Esophagus mucosa (tissue), 1 donor: ENCODE measurements at regions not wholly inside any gene's neighbourhood (a gene's known extent, or its start where the extent isn't known, plus 50 kb on each side); places are given as distances from the start of the nearest gene placed in this dataset.

ENCODE experiments used
- ATAC-seq: fragments of 200-7000 bp; cut with Tn5 transposase; one replicate; pipeline ENCODE4 v1.9.1; 2020
- donor health status: DM: yes; HTN: yes; CAD: no.

DNA sequence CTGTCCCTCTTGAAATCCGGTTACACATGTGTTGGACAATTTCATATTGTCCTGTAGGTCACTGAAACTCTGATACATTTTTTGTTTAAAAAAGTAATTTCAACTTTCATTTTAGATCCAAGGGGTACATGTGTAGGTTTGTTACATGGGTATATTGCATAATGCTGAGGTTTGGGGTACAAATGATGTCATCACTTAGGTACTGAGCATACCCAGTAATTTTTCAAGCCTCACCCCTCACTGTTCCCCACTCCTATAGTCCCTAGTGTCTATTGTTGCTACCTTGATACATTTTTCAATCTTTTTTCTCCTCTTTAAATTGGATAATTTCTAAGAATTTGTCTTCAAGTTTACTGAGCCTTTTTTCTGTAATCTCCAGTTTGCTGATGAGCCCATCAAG is 483.0 kb downstream of the DHX35 start:
- ATAC-seq = no peak

DNA sequence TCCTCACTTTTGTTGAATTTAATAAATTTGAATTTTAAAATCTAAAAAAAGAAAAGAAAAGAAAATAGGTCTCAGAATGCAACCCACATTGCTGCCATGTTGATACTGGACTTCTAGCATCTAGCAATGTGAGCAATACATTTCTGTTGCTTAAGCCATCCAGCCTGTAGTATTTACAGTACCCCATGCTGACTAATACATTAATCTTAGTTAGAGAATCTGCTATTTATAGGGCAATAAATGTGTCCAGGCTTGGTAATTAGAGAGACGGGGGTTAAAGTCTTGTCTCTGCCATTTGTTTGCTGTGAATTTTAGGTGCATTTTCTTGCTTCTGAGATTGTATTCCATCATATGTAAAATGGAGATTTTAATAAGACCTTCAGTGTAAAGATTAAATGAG is 471.3 kb downstream of the DHX35 start:
- no peak for ATAC-seq

DNA sequence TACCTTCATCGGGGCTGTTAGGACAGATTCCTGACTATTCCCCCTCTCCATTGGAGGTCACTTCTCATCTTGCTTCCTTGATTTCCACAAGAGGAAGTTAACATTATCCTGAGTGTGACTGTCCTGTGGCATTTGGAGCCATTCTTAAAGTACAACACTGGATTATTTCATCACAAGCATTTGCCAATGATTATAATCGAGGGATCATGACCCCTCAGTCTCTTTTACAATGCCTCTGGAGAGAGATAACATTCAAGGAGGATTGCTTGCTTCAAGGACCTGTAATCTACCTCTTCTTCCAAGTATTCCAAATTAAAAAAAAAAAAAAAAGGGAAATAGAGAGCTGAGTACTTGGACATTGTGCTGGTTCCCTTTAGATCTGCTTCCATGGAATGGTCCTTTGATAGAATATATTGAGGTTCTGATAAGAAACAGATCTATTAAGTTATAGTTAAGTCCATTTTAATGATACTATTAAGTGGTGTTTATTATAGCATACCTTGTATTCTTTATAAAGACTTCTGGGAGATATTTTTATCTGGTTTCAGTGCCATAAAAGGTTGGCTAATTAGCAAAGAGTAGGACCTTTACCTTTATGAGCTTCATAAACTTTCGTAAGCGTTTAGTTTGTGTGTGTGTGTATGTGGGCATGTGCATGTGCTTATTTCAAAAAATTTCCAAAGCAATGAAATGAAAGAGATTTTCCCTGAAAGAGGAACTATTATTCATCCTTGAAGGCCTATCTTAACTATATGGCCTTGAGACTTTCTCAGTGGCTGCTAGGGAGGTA is 469.1 kb downstream of the DHX35 start:
- ATAC-seq = no peak

DNA sequence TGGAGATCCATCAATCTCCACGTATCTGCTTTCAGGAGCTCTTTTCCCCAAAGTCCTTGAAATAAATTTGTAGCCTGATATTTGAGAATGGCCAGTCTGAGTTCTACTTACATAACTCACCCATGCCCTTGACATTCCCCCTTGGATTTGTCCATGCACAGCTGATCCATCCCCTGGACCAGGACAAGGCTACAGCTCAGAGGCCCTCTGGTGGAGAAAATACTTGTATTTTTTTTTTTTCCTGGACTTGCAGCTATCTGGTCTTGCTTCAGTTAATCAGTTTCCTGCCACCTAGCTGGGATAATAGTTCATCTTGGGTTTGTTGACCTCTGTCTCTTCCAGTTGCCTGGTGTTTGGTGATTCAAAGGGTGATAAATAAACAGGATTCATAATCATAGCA is 467.6 kb downstream of the DHX35 start:
- no peak for ATAC-seq

DNA sequence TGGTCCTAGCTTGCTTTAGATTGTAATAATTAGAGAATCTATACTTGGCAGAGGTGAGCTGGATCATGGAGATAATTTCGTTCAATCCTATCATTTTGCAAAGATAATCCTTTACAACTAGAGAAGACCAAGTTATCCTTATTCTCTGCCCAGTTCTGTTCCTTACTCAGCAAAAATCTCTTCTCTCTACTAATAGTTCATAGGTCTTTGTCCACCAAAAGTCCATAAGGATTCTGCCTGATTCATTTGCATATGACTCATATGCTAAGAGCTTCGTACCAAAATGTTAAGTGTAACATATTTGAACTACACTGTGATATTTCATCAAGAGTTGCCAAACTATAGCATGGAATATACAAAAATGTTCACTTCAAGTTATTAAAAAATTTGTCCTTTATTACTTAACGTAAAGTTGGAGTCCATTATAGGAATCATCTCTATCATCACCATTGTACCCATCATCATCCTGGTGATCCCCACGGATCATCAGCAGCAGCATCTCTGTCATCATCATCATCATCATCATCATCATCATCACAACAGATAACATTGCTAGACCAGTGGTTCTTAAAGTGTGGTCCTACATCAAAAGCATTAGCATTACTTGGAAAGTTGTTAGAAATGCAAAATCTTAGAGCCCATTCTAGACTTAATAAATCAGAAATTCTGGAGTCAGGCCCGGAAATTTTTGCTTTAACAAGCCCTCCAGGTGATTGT is 463.0 kb downstream of the DHX35 start:
- no peak for ATAC-seq

DNA sequence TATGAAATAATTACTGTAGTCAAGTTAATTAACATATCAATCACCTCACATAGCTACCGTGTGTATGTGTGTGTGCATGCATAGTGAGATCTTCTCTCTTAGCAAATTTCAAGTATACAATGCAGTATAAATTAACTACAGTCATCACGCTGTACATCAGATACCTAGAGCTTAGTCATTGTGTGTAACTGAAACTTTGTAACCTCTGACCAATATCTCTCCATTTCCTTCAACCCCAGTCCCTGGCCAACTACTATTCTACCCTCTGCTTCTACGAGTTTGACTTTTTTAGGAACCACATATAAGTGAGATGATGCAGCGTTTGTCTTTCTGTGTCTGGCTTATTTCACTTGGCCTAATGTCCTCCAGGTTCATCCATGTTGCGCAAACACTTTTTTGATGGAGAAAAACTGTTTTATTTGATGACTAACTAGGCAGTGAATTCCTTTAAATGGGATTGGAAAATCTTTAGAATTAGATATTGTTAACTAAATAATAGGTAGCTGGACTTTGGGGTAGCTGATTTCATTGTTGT is 459.5 kb downstream of the DHX35 start:
- ATAC-seq = no peak

DNA sequence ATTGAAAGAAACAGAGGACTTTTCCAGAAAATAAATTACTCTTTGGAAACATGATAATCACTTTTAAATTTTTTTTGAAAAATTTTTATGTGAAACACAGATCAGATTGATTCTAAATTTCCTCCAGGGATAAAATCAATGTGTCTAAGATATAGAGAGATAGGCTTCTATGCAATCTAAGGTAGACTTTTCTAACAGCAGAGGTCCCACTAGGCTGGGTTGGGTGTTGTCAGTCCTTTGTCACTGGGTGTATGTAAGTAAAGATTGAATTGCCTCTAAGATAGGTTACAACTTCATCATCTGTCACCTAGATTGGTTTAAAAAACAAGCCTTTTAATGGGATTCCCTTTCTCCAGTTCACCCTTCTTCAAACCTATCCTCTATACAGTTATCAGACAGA is 449.9 kb downstream of the DHX35 start:
- no peak for ATAC-seq

DNA sequence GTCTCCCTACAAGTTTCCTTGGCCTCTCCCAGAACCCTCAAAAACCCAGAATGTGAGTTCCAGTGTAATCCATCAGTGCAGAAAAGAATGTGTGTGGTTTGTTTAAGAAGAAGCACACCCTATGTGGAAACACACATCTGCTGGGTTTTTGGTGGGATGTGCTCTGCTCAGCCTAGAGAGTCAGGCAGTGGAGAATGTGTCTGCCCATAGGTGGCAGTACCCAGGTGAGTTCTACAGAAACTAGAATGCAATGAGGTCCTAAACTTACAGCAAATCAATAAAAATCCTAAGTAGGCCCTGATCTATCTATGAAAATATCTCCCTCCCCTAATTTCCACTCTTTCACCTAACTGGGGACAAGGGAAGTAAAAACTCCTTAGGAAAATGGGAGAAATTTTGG is 437.3 kb downstream of the DHX35 start:
- no peak for ATAC-seq

DNA sequence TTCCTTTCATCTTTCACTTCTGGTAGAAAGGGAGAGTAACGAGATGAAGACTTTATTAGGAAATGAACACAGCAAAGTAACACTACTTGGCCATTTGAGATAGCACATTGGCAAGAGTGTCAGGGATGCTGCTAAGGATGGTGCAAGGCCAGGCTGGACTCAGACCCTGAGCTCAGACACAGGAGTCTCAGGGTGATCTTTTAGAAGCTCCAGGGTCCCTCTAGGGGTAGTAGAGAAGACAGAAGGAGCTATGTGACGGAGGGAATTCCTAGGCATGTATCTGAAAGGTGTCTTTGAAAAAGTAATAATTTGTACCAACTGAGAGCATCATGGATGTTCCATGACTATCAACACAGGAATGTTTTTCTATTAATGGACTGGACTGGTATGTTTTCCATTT is 436.5 kb downstream of the DHX35 start:
- no peak for ATAC-seq

DNA sequence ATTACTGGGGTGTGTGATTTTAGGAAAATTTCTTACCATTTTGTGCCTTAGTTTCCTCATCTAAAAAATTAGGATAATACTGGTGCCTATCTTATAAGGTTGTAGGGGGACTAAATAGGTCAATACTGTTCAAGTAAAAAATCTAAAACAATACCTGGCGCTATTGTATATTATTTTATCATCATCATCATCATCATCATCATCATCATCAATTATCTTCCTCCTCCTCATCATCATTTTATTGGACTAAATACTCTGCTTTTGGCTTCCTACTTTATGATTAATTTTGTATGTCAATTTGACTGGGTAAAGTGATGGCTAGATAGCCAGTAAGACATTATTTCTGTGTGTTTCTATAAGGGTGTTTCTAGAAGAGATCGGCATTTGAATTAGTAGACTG is 435.5 kb downstream of the DHX35 start:
- no peak for ATAC-seq

DNA sequence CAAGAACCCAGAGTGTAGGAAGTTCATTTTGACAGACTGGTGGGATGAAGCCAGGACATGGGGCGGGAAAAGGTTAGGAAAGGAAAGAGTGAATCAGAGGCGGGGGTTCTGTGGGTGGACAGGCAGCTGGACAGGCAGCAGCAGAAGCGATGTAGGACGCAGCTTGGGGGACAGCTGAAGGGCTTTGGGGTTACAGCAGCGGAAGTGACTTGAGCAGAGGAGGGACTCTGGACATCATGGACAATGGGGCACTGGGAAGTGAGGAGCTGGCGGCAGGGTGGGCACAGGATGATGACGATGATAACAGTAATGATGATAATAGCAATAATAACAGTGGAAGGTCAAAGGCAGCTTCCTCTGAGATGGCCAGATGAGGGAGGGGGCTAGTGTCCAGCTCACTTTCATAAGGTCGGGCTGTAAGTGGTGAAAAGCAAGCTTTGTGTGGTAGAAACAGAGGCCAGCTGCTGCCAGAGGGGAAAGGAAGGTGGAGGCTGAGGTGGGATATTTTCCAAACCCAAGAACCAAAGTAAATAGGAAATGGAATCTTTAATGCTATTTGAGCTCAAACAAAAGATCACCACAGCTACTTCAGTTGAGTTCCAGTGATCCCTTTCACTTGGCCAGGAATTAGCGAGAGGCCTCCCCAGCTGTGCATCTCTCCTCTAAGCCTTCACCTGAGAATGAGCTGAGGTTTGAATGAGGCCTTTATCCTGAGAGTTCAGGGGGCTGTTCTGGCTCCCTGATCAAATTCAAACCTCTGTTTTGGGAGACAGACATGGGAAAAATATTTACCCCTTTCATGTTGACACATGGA is 433.5 kb downstream of the DHX35 start:
- peak; percentile 20 for ATAC-seq

DNA sequence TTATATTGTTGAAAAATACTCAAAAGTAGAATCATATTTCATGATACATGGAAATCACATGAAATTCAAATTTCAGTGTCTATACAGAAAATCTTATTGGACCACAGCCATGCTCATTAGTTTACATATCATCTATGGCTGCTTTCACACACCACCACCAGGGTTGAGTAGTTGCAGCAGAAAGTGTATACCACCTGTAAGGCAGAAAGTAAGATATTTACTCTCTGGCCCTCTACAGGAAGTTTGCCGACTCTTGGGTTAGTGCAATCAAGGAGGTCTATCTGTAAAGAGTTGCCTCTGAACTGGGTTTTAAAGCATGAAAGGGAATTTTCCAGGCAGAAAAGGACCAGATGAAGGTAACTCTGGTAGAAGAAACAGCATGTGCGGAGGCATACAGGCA is 432.3 kb downstream of the DHX35 start:
- no peak for ATAC-seq

DNA sequence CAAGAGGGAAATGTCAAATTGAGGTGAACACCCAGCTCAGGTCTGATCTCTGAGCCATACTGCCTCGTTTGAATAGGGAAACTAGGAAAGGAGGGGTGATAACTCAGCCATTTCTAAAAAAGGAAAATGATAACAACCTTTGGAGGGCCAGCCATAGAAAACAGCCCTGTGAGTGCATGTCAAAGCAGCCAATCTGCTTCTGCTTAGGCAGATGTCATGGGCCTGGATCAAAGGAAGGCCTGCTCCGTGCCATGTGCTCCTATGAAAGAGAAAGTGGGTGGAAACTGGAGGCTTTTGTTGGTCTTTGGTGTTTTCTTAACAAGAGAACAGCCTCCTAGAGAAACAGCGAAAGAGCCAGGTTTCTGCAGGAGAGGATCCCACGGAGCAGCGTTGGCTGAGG is 428.0 kb downstream of the DHX35 start:
- no peak for ATAC-seq

DNA sequence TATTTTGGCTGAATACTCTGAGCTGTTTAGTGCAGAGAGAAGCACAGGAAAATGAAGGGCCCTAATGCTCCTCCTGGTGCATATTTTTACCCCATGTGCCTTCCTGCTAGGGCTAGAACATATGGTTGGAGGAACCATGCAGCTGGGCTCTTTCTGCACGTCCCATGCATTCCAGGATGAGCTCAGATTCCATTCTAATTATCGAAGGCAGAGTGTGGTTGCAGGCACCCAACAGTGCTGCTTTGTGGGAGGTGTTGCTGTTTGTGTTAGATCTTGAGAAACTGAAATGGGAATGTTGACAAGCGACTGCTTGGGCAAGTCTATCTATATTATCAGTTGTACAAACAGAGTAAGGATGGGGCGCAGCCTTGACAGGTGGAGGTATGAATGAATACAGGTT is 419.5 kb downstream of the DHX35 start:
- no peak for ATAC-seq

DNA sequence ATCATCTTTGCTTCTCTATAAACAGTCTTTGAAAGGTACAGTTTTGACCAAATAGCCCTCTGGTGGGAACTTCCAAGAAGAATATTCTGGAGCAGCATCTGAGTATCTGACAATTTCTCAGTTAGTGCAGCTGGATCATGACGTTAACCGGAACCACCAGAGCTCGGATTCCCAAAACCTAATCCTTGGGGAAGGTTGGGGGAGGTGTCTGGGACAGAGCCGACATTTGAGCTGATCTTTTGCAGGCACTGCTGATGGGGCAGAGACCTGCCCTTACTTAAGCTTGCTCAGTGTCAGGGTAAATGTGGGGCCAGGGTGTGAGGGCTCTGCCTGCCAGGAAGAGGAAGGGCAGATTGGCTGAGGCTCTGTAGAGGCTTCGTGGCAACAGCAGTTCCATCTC is 416.6 kb downstream of the DHX35 start:
- no peak for ATAC-seq

DNA sequence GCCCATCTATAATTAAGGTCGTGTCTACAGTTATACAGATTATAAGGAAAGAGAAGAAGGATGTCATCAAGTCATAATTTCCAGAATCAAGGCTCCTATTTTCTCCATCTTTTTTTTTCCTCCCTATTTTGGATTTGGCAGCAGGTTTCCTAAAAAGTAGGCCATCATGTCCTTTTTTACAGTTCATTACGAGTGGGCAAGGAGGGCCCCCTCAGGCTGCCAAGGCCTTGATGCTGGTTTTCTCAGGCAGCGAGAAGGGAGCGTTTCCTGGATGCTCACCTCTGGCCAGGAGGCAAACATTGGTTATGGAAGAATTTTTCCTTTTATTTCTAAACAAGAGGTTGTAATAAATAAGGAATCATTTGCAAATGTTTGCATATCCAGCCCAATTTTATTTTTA is 414.6 kb downstream of the DHX35 start:
- no peak for ATAC-seq

DNA sequence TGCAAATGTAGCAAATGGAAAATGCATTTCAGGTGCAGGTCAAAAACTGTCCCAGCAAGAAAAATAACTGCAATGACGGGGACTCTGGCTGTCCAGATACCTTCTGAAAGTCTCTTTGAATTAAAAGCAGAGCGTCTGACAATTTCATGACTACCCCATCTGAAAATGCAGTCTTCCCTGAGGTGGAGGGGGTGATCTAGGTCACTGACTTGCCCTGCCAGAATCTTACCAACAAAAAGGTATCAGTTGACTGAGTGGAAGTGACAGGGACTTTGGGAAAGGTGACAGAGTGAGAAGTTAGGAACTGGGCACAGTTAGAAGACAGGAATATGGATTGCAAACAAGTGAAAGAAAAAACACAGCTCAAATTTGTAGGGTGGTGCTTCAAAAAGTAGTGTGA is 402.2 kb downstream of the DHX35 start:
- no peak for ATAC-seq

DNA sequence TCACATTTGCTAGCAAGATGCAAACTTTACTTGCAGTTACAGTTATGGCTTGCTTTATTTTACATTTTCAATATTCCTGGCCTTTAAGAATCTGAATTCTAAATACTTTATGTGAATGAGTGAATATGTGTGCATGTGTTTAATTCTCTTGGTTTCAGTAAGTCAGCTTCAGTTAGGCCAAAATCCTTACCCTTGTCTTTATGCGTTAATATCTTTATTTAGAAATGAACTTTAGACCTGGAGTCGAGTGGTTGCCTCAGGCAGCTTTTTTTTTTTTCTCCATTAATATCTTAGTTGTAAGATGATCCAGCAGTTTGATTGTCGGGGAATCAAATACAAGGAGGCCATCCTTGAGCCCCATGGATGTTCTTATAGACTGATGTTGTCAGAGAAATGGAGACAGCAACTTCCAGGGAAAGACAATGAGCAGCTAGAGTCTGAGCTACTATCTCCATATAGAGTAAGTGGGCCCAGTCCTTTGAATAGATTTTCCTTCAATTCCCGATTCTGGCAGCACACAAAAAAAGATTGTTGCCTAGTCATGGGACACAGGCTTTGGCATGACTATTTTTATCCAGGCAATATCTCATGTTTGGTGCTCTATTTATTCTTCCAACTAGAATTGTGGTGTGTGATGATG is 398.0 kb downstream of the DHX35 start:
- no peak for ATAC-seq

DNA sequence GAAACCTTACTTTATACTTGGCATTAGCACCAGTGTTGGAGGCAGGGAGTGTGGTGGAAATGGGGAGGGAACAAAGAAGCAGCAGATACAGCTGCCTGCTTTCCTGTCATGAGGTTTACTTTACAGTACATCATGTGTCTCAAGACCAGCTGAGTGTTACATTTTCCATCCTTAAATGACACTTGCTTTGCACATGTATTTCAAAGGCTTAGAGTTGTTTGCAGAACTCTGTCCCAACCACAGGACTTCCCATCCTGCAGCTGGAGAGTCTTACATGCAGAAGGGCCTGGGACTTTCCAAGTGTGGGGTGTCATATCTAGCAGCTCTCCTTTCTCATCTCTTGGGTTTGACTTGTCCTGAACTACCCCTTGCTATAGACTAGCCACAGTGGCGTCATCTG is 395.9 kb downstream of the DHX35 start:
- ATAC-seq = peak; percentile 42

DNA sequence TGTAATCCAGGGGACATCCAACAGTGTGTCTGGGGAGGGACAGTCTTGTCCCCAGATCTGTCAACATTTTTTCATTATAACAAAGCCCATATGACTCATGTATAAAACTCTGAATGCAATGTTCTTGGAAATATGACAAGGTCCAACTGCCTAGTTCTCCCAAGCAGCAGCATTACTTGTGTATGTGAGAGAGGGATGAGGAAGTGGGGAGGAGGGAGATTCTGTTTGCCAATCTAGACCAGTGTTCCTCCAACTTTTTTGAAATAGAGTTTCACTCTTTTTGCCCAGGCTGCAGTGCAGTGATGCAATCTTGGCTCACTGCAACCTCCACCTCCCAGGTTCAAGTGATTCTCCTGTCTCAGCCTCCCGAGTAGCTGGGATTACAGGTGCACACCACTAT is 394.8 kb downstream of the DHX35 start:
- no peak for ATAC-seq

DNA sequence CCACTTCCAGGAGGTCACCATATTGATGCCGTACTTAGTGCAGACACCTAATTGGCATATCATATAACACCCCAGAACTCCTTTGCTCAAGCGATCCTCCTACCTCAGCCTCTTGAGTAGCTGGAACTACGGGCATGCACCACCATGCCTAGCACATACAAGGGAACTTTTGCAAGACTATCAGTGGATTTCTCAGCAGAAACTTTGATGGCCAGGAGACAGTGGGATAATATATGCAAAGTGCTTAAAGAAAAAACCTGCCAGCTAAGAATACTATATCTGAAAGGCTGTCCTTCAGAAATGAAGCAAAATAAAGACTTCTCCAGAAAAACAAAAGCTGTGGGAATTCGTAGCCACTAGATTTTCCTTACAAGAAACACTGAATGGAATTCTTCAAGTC is 387.1 kb downstream of the DHX35 start:
- ATAC-seq = no peak

DNA sequence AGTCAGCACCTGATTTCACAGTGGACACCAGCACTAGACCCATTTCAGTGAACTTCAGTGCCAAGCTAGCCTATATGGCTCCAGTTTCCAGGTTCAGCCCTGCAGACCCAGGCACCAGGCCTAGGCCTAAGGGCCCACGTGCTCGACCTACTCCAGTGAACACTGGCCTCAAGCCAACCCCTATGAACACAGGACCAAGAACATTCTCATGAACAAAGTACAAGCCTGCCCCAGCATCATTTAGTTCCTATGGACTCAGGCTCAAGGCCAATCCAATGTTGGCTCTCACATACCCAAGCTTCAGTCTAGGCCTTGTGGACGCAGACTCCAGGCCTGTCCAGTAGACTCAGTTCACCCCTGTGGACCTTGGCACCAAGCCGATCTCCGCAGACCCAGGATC is 385.5 kb downstream of the DHX35 start:
- no peak for ATAC-seq

DNA sequence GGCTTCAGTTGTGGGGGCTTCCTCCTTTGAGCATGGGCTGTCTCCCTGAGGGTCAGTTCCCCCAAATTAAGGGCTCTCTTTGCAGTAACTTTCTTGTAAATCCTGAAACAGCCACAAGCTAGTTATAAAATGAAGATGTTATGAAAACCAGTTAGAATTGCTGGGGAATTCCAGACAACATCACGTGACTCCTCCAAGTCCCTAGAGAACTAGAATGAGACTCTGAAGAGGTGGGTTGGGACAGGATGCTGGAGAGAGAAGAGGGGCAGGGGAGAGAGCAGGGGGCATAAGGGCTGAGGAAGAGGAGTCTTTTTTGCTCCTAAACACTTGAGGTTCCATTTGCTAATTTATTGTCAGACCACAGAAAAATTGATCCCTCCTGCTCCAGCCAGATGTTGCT is 380.3 kb downstream of the DHX35 start:
- ATAC-seq = no peak
